ENCODE measurements at regions not wholly inside any gene's neighbourhood (a gene's known extent, or its start where the extent isn't known, plus 50 kb on each side); places are given as distances from the start of the nearest gene placed in this dataset.

- TF ChIP-seq CTCF (IDR thresholded peaks at IDR 0.05; ENCODE audit: low read length) = no peak
- no peak for TF ChIP-seq EZH2 (IDR thresholded peaks at IDR 0.05; ENCODE audit: borderline replicate concordance, low read length)
These were observed 274.5 kb downstream of the GADD45G start for GRCh38 chr9:89879276-89879675.

Measured in OCI-LY1 (cell line).